HG02840 (cell line): ENCODE measurements at regions not wholly inside any gene's neighbourhood (a gene's known extent, or its start where the extent isn't known, plus 50 kb on each side); places are given as distances from the start of the nearest gene placed in this dataset.
"Not testable (repeated sequence)": the region's sequence is repeated elsewhere in the genome, so short reads cannot be mapped to it uniquely, and the experiment has no call there.

Experiments used
- ATAC-seq: cut with Tn5 transposase; IDR thresholded peaks from one replicate; pipeline ENCODE4 v1.9.1; 2021; ENCODE audit warnings: mild to moderate bottlenecking, moderate library complexity, moderate number of reproducible peaks; ENCODE audit not compliant: unreplicated experiment, low FRiP score

GRCh38 chr13:44051918-44052675 lies 172.4 kb downstream of the LACC1 start:
- ATAC-seq, result no peak

GRCh38 chr13:44052780-44053184 lies 173.1 kb downstream of the LACC1 start:
- no peak for ATAC-seq

- ATAC-seq, result no peak
These were observed 173.5 kb downstream of the LACC1 start for GRCh38 chr13:44053208-44053607.

GRCh38 chr13:44054525-44054924 lies 174.8 kb downstream of the LACC1 start:
- ATAC-seq, result no peak

GRCh38 chr13:44055681-44056080 lies 176.0 kb downstream of the LACC1 start:
- ATAC-seq, result not testable (repeated sequence)

- ATAC-seq, result no peak
These were observed 178.4 kb downstream of the LACC1 start for GRCh38 chr13:44058067-44058466.

- no peak for ATAC-seq
These were observed 179.0 kb downstream of the LACC1 start for GRCh38 chr13:44058624-44059215.

GRCh38 chr13:44061876-44062275 lies 182.2 kb downstream of the LACC1 start:
- ATAC-seq, result no peak

GRCh38 chr13:44063467-44063866 lies 183.8 kb downstream of the LACC1 start:
- no peak for ATAC-seq

- no peak for ATAC-seq
These were observed 184.2 kb downstream of the LACC1 start for GRCh38 chr13:44063881-44064280.

- no peak for ATAC-seq
These were observed 184.7 kb downstream of the LACC1 start for GRCh38 chr13:44064357-44064756.

- no peak for ATAC-seq
These were observed 188.5 kb downstream of the LACC1 start for GRCh38 chr13:44068169-44068568.

GRCh38 chr13:44068737-44069136 lies 189.0 kb downstream of the LACC1 start:
- ATAC-seq, result no peak

- no peak for ATAC-seq
These were observed 192.8 kb downstream of the LACC1 start for GRCh38 chr13:44072536-44072935.

- no peak for ATAC-seq
These were observed 194.9 kb downstream of the LACC1 start for GRCh38 chr13:44074611-44075010.

- ATAC-seq, result no peak
These were observed 195.4 kb downstream of the LACC1 start for GRCh38 chr13:44075113-44075512.

GRCh38 chr13:44078806-44079376 lies 199.2 kb downstream of the LACC1 start:
- ATAC-seq, result no peak

- no peak for ATAC-seq
These were observed 199.9 kb downstream of the LACC1 start for GRCh38 chr13:44079413-44080205.

- ATAC-seq, result no peak
These were observed 204.4 kb downstream of the LACC1 start for GRCh38 chr13:44084146-44084545.

GRCh38 chr13:44086389-44086788 lies 206.7 kb downstream of the LACC1 start:
- no peak for ATAC-seq

- no peak for ATAC-seq
These were observed 208.7 kb downstream of the LACC1 start for GRCh38 chr13:44088411-44088810.
